ENCODE measurements at regions not wholly inside any gene's neighbourhood (a gene's known extent, or its start where the extent isn't known, plus 50 kb on each side); places are given as distances from the start of the nearest gene placed in this dataset.

- TF ChIP-seq CTCF (IDR thresholded peaks at IDR 0.05; ENCODE audit: insufficient read depth, low read depth, low read length): no peak
- no peak for TF ChIP-seq EZH2 (IDR thresholded peaks at IDR 0.05; ENCODE audit: insufficient read depth, low read length)
Measured at GRCh38 chr6:82641677-82642076, 278.1 kb downstream of the TPBG start.
